HepG2 (cell line): ENCODE measurements at regions not wholly inside any gene's neighbourhood (a gene's known extent, or its start where the extent isn't known, plus 50 kb on each side); places are given as distances from the start of the nearest gene placed in this dataset.
"Not testable (repeated sequence)": the region's sequence is repeated elsewhere in the genome, so short reads cannot be mapped to it uniquely, and the experiment has no call there.

ENCODE experiments used
- CEBPB ChIP-seq: IDR thresholded peaks from 2 replicates; pipeline ENCODE4 v1.6.1; 2011; ENCODE audit warnings: low read depth, low read length, improper control_type of control experiment, borderline replicate concordance
- CTCF ChIP-seq: sonication (generic); formaldehyde crosslinking; IDR thresholded peaks from 2 replicates; pipeline ENCODE4 v1.5.0; 2020; ENCODE audit warnings: mild to moderate bottlenecking, missing genetic modification reagents, moderate library complexity
- EZH2 ChIP-seq: conservative IDR thresholded peaks from 2 replicates; pipeline ENCODE4 v1.6.1; 2012; ENCODE audit warnings: mild to moderate bottlenecking, low read depth, low read length, moderate library complexity
- FOXJ3 ChIP-seq: sonication (generic); formaldehyde crosslinking; IDR thresholded peaks from 2 replicates; pipeline ENCODE4 v1.4.0; 2020; ENCODE audit warnings: missing genetic modification reagents, mild to moderate bottlenecking, borderline replicate concordance
- HMG20B ChIP-seq: conservative IDR thresholded peaks from 2 replicates; pipeline ENCODE4 v1.6.1; 2016; ENCODE audit warnings: missing genetic modification reagents, missing compliant biosample characterization
- KLF16 ChIP-seq, 2 experiments: sonication (generic) in 1 of 2; formaldehyde crosslinking in 1 of 2; IDR thresholded peaks; 2 replicates each; pipeline versions ENCODE4 v1.6.1 to v1.8.0; 2016 to 2023; ENCODE audit warnings: missing genetic modification reagents in 2 of 2, missing compliant biosample characterization in 1 of 2
- MAZ ChIP-seq, 2 experiments: sonication (generic) in 1 of 2; formaldehyde crosslinking in 1 of 2; IDR thresholded peaks; 2 replicates each; pipeline versions ENCODE4 v1.5.0 to v1.6.1; 2012 to 2020; ENCODE audit warnings: low read depth in 2 of 2, mild to moderate bottlenecking in 2 of 2, borderline replicate concordance in 1 of 2, improper control_type of control experiment in 1 of 2, low read length in 1 of 2, missing genetic modification reagents in 1 of 2, moderate library complexity in 1 of 2
- ONECUT2 ChIP-seq: sonication (generic); formaldehyde crosslinking; IDR thresholded peaks from 2 replicates; pipeline ENCODE4 v1.4.0; 2020; ENCODE audit warnings: missing genetic modification reagents
- PHF21A ChIP-seq: sonication (generic); formaldehyde crosslinking; IDR thresholded peaks from 2 replicates; pipeline ENCODE4 v1.5.0; 2020; ENCODE audit warnings: mild to moderate bottlenecking, missing genetic modification reagents
- RAD21 ChIP-seq: fragments of 450-650 bp; formaldehyde crosslinking; IDR thresholded peaks from 2 replicates; pipeline ENCODE4 v1.5.0; 2020; ENCODE audit warnings: mild to moderate bottlenecking
- REST ChIP-seq, 2 experiments: IDR thresholded peaks; 2 replicates each; pipeline ENCODE4 v1.6.1; 2011 to 2012; ENCODE audit warnings: low read length in 2 of 2, borderline replicate concordance in 1 of 2, low read depth in 1 of 2, mild to moderate bottlenecking in 1 of 2, moderate library complexity in 1 of 2
- SATB2 ChIP-seq: sonication (generic); formaldehyde crosslinking; IDR thresholded peaks from 2 replicates; pipeline ENCODE4 v1.5.0; 2020; ENCODE audit warnings: missing genetic modification reagents
- ZNF577 ChIP-seq: sonication (generic); formaldehyde crosslinking; IDR thresholded peaks from 2 replicates; pipeline ENCODE4 v1.4.0; 2020; ENCODE audit warnings: mild to moderate bottlenecking, low read depth, missing genetic modification reagents, borderline replicate concordance
- ZNF737 ChIP-seq: sonication (generic); formaldehyde crosslinking; IDR thresholded peaks from 2 replicates; pipeline ENCODE4 v1.5.0; 2020; ENCODE audit warnings: missing genetic modification reagents, mild to moderate bottlenecking, borderline replicate concordance

DNA sequence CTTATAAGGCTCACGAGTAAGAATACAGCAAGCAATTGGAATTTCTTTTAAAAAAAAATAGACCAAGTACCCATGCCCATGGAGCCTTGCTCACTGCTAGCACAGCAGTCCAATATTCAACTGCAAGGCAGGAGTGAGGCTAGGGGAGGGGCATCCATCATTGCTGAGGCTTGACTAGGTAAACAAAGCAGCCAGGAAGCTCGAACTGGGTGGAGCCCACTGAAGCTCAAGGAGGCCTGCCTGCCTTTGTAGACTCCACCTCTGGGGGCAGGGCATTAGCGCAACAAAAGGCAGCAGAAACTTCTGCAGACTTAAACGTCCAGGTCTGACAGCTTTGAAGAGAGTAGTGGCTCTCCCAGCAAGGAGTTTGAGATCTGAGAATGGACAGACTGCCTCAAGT, 84.0 kb upstream of the STEAP1 start:
- TF ChIP-seq HMG20B (CRISPR knock-in tag); ZNF577 (CRISPR knock-in tag); REST (IDR thresholded peaks at IDR 0.05; ENCODE audit: borderline replicate concordance in 1 of 2, low read depth in 1 of 2, low read length in 2 of 2); PHF21A (CRISPR knock-in tag); SATB2 (CRISPR knock-in tag); FOXJ3 (CRISPR knock-in tag); CEBPB; CTCF (CRISPR knock-in tag); EZH2; MAZ (IDR thresholded peaks at IDR 0.05; ENCODE audit: borderline replicate concordance, low read depth, low read length); MAZ (CRISPR knock-in tag; IDR thresholded peaks at IDR 0.05; ENCODE audit: low read depth); KLF16 (CRISPR knock-in tag; IDR thresholded peaks at IDR 0.05); RAD21 (CRISPR knock-in tag); ONECUT2 (CRISPR knock-in tag); ZNF737 (CRISPR knock-in tag): not testable (repeated sequence)
